Gastrocnemius medialis (tissue), 4 donors: ENCODE measurements at regions not wholly inside any gene's neighbourhood (a gene's known extent, or its start where the extent isn't known, plus 50 kb on each side); places are given as distances from the start of the nearest gene placed in this dataset.

Experiments used
- CTCF ChIP-seq, 5 experiments: fragments of 450-650 bp in 3 of 5; fragments of 200-600 bp in 2 of 5; sonication (generic) in 2 of 5; IDR thresholded peaks in 4 of 5; conservative IDR thresholded peaks in 1 of 5; 1 replicate in 4 of 5; 2 replicates in 1 of 5; pipeline ENCODE4 v1.5.1; 2016 to 2019; ENCODE audit warnings: antibody characterized with exemption in 5 of 5, mild to moderate bottlenecking in 3 of 5, moderate library complexity in 3 of 5
- POLR2A ChIP-seq, 2 donors: fragments of 450-650 bp; IDR thresholded peaks; one replicate each; pipeline ENCODE4 v1.6.1; 2017; ENCODE audit warnings: antibody characterized with exemption in 2 of 2, mild to moderate bottlenecking in 2 of 2, moderate library complexity in 2 of 2

- TF ChIP-seq CTCF (IDR thresholded peaks at IDR 0.05 in 4 of 5, conservative IDR thresholded peaks at IDR 0.05 in 1 of 5): no peak
- TF ChIP-seq POLR2A (IDR thresholded peaks at IDR 0.05): no peak
Observed at GRCh38 chr2:106323337-106324013, 129.4 kb upstream of the UXS1 start.
